ENCODE measurements at regions not wholly inside any gene's neighbourhood (a gene's known extent, or its start where the extent isn't known, plus 50 kb on each side); places are given as distances from the start of the nearest gene placed in this dataset.

- TF ChIP-seq E2F8 (IDR thresholded peaks at IDR 0.05; ENCODE audit: low read depth, partially characterized antibody) (no peak), C11orf30 (IDR thresholded peaks at IDR 0.05; ENCODE audit: low read depth) (no peak), SMAD3 (CRISPR knock-in tag; conservative IDR thresholded peaks at IDR 0.05) (no peak), TSHZ1 (CRISPR knock-in tag; IDR thresholded peaks at IDR 0.05) (no peak), MCM3 (IDR thresholded peaks at IDR 0.05) (no peak), HNRNPH1 (optimal IDR thresholded peaks at IDR 0.05; ENCODE audit: low read depth, low read length) (no peak), NFE2L1 (tag; IDR thresholded peaks at IDR 0.05; ENCODE audit: borderline replicate concordance, low read depth) (no peak), HDAC2 (IDR thresholded peaks at IDR 0.05) (no peak), IRF2 (CRISPR knock-in tag; IDR thresholded peaks at IDR 0.05) (no peak)
Observed at GRCh38 chr2:122003196-122003940, 247.9 kb downstream of the TSN start (continued).
